ENCODE measurements at regions not wholly inside any gene's neighbourhood (a gene's known extent, or its start where the extent isn't known, plus 50 kb on each side); places are given as distances from the start of the nearest gene placed in this dataset.

DNA sequence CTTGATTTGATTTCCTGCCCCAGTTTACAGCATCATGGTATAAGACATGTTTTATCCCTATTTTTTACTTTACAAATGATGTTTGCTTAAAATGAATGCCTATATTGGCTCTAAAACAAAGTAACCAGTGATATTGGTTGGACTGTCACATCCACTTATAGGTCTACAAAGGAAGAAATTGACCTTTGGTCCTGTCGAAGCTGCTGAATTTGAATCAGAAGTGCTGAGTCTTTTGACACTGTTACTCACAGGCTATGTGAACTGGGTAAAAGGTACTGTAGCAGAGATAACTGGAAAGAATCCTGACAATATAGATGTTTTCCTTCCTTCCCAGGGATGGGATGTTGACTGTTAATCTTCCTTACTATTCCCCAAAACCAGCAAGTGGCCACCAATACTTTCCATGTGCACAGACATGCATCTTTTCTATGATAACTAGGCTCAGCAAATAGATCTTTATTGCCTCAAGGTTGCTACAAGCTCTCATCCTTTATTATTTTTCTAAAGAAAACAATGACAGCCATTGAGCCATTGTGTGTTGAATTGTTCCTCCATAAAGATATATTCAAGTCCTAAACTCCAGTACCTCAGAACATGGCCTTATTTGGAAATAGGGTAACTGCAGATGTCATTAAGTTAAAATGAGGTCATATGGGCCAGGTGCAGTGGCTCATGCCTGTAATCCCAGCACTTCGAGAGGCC lies 175.9 kb upstream of the NR5A2 start:
- POLR2A ChIA-PET, result no interaction called here
- Mint-ChIP-seq H3K36me3 (ENCODE audit: low read depth) (no peaks in the 10 kb centered on the region), H3K4me3 (no peak overlapping the region), H3K4me1 (ENCODE audit: low read depth) (no peaks in the 10 kb centered on the region), H3K27me3 (peaks cover 13% of the 10 kb centered on the region), H3K9me3 (no peaks in the 10 kb centered on the region), H3K27ac (no peak overlapping the region)
- DNase-seq (no peak), ATAC-seq (no peak)
- intact Hi-C loops (cut with micrococcal nuclease), result no loop called here
- CTCF ChIA-PET, result no interaction called here
- no peak for TF ChIP-seq CTCF (IDR thresholded peaks at IDR 0.05)

GRCh38 chr1:199854686-199855321 lies 172.7 kb upstream of the NR5A2 start:
- ATAC-seq (no peak), DNase-seq (no peak)
- Mint-ChIP-seq H3K27me3 (peaks cover 13% of the 10 kb centered on the region), H3K36me3 (ENCODE audit: low read depth) (no peaks in the 10 kb centered on the region), H3K9me3 (no peaks in the 10 kb centered on the region), H3K4me1 (ENCODE audit: low read depth) (peaks cover 5% of the 10 kb centered on the region), H3K4me3 (no peak overlapping the region), H3K27ac (no peak overlapping the region)
- no peak for TF ChIP-seq CTCF (IDR thresholded peaks at IDR 0.05)
- POLR2A ChIA-PET, result no interaction called here
- intact Hi-C loops (cut with micrococcal nuclease), result no loop called here
- CTCF ChIA-PET, result no interaction called here

GRCh38 chr1:199855580-199855979 lies 171.9 kb upstream of the NR5A2 start:
- DNase-seq, result no peak
- no peak overlapping the region for H3K4me3 Mint-ChIP-seq
- H3K27ac Mint-ChIP-seq, result no peak overlapping the region
- H3K4me1 Mint-ChIP-seq (ENCODE audit: low read depth), result peaks cover 5% of the 10 kb centered on the region
- TF ChIP-seq CTCF (IDR thresholded peaks at IDR 0.05), result no peak
- CTCF ChIA-PET, result no interaction called here
- no peaks in the 10 kb centered on the region for H3K9me3 Mint-ChIP-seq
- intact Hi-C loops (cut with micrococcal nuclease), result no loop called here
- H3K36me3 Mint-ChIP-seq (ENCODE audit: low read depth), result no peaks in the 10 kb centered on the region
- ATAC-seq, result no peak
- POLR2A ChIA-PET, result no interaction called here
- H3K27me3 Mint-ChIP-seq, result peaks cover 13% of the 10 kb centered on the region

DNA sequence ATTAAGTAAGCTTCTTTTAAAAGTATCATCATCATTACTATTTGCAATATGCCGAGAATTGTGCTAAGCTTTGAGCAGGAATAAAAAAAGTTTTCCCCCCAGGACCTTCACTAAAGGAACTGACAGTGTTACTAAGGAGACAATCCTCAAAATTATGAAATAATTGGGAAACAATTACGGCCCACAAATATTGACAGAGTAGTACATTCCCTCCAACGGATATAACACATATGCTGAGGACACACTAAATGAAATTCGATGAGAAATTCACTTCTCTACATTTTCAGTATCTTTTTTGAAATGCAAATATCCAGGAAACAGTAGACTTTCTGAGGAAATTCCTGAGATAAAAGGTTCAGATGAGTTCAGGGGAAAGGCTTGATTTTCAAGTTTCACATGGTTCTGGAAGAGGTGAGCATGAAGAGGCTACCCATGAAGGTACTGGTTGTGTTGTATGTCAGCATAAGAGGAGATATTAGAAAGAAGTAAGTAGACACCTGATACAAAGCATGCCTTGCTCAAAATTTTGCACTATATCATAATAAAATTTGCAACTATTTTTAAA lies 171.2 kb upstream of the NR5A2 start:
- Mint-ChIP-seq H3K36me3 (ENCODE audit: low read depth) (no peaks in the 10 kb centered on the region), H3K27ac (no peak overlapping the region), H3K9me3 (no peaks in the 10 kb centered on the region), H3K27me3 (peaks cover 15% of the 10 kb centered on the region), H3K4me3 (no peak overlapping the region), H3K4me1 (ENCODE audit: low read depth) (peaks cover 5% of the 10 kb centered on the region)
- intact Hi-C loops (cut with micrococcal nuclease), result no loop called here
- ChIA-PET POLR2A (no interaction called here), CTCF (no interaction called here)
- ATAC-seq (no peak), DNase-seq (no peak)
- TF ChIP-seq CTCF (IDR thresholded peaks at IDR 0.05), result no peak

- CTCF ChIA-PET, result no interaction called here
Measured at GRCh38 chr1:199857108-199857507, 170.4 kb upstream of the NR5A2 start.

More at GRCh38 chr1:199857108-199857507, 170.4 kb upstream of the NR5A2 start:
- intact Hi-C loops (cut with micrococcal nuclease), result no loop called here
- Mint-ChIP-seq H3K9me3 (no peaks in the 10 kb centered on the region), H3K4me3 (no peak overlapping the region), H3K36me3 (ENCODE audit: low read depth) (no peaks in the 10 kb centered on the region), H3K4me1 (ENCODE audit: low read depth) (peaks cover 5% of the 10 kb centered on the region), H3K27ac (no peak overlapping the region), H3K27me3 (peaks cover 13% of the 10 kb centered on the region)
- POLR2A ChIA-PET, result no interaction called here
- ATAC-seq (no peak), DNase-seq (no peak)
- no peak for TF ChIP-seq CTCF (IDR thresholded peaks at IDR 0.05)

Data from activated CD8-positive, alpha-beta T cell treated with anti-CD3 and anti-CD28 coated beads for 36 hours (primary cell).